Activated CD8-positive, alpha-beta T cell treated with anti-CD3 and anti-CD28 coated beads, Interleukin-2, amount 10 ng/mL, durations not matched to agents 7 days and 5 days (primary cell): ENCODE measurements at regions not wholly inside any gene's neighbourhood (a gene's known extent, or its start where the extent isn't known, plus 50 kb on each side); places are given as distances from the start of the nearest gene placed in this dataset.
A peak's percentile ranks its signal among the peaks of the same experiment; 100 is the strongest.

Source experiments
- ATAC-seq: fragments of 150-1000 bp; cut with Tn5 transposase; one replicate; pipeline ENCODE4 v1.10.0; 2021; ENCODE audit warnings: moderate library complexity
- CTCF ChIA-PET: fragments of 350-600 bp; sonication (Branson Sonifier 250); formaldehyde crosslinking; loops from one replicate; lab custom pipeline; 2021; ENCODE audit warnings: antibody characterized with exemption; lab: Charles Lee
- POLR2A ChIA-PET: fragments of 350-600 bp; sonication (Branson Sonifier 250); formaldehyde crosslinking; loops from one replicate; lab custom pipeline; 2021; ENCODE audit warnings: antibody characterized with exemption; lab: Charles Lee
- DNase-seq: peaks from one replicate; pipeline ENCODE4 v3.0.0-alpha.2; 2020
- H3K27ac Mint-ChIP-seq: one replicate; pipeline ENCODE4 v1.8.0; 2021; ENCODE audit warnings: mild to moderate bottlenecking, mixed read lengths
- H3K27me3 Mint-ChIP-seq: one replicate; pipeline ENCODE4 v1.8.0; 2021; ENCODE audit warnings: low read depth, mixed read lengths
- H3K36me3 Mint-ChIP-seq: one replicate; pipeline ENCODE4 v1.8.0; 2021; ENCODE audit warnings: low read depth, mixed read lengths
- H3K4me1 Mint-ChIP-seq: one replicate; pipeline ENCODE4 v1.8.0; 2021; ENCODE audit warnings: low read depth, mixed read lengths
- H3K4me3 Mint-ChIP-seq: one replicate; pipeline ENCODE4 v1.8.0; 2021; ENCODE audit warnings: mild to moderate bottlenecking, mixed read lengths
- H3K9me3 Mint-ChIP-seq: one replicate; pipeline ENCODE4 v1.8.0; 2022; ENCODE audit warnings: mixed read lengths; ENCODE audit not compliant: insufficient read depth

DNA sequence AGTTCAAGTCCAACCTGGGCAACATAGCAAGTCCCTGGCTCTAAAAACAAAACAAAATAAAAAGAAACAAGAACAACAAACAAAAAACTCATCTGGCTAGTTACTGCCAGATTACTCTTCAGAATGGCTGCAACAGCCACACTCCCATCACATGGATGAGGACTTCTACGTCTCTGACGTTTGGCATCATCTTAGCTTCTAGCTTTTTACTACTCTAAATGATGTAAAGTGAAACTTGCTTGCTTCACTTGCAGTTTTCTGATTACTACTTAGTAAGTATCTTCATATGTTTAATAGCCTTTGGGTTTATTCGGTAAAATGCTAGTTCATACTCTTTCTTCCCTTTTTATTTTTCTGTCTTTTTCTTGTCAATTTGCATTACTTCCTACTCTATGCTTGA is 161.1 kb upstream of the CARMIL1 start:
- Mint-ChIP-seq H3K4me3 (no peak overlapping the region), H3K27ac (no peak overlapping the region), H3K36me3 (peaks cover 76% of the 10 kb centered on the region), H3K4me1 (peaks cover 35% of the 10 kb centered on the region), H3K9me3 (peaks cover 8% of the 10 kb centered on the region), H3K27me3 (no peaks in the 10 kb centered on the region)
- ATAC-seq, result no peak
- CTCF ChIA-PET, result interaction anchor here (0.8 to 1.3 kb wide), 2 partner anchors 57 to 62 kb away, joined by 3 read pairs; no protein-coding TSS in a partner anchor
- POLR2A ChIA-PET, result interaction anchor here (0.9 to 1.2 kb wide), 2 partner anchors 17 to 28 kb away, joined by 3 to 4 read pairs; no protein-coding TSS in a partner anchor
- no peak for DNase-seq

DNA sequence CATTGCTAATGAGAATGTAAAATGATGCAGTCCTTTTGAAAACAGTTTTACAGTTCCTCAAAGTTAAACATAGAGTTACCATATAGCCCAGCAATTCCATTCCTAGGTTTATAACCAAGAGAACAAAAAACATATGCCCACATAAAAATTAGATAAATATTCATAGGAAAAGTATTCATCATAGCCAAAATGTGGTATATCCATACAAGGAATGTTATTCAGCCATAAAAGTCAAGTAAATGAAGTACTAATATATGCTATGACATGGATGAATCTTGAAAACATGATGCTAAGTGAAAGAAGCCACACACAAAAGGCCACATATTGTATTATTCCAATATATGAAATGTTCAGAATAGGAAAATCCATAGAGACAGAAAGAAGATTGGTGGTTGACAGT is 158.0 kb upstream of the CARMIL1 start:
- no peak for DNase-seq
- Mint-ChIP-seq H3K36me3 (peaks cover 79% of the 10 kb centered on the region), H3K27me3 (no peaks in the 10 kb centered on the region), H3K27ac (no peak overlapping the region), H3K4me1 (peaks cover 49% of the 10 kb centered on the region), H3K4me3 (no peak overlapping the region), H3K9me3 (peaks cover 8% of the 10 kb centered on the region)
- POLR2A ChIA-PET, result no interaction called here
- CTCF ChIA-PET, result interaction anchor here (1.5 kb wide), 1 partner anchor 36 kb away, joined by 4 read pairs; no protein-coding TSS in a partner anchor
- ATAC-seq, result no peak

GRCh38 chr6:25122001-25122400 is 157.2 kb upstream of the CARMIL1 start:
- POLR2A ChIA-PET, result interaction anchor here (1.2 kb wide), 1 partner anchor 13 kb away, joined by 6 read pairs; no protein-coding TSS in a partner anchor
- H3K27me3 Mint-ChIP-seq, result no peaks in the 10 kb centered on the region
- CTCF ChIA-PET, result interaction anchor here (1.4 kb wide), 1 partner anchor 102 kb away, joined by 5 read pairs; no protein-coding TSS in a partner anchor
- H3K4me3 Mint-ChIP-seq, result no peak overlapping the region
- ATAC-seq (no peak), DNase-seq (no peak)
- no peak overlapping the region for H3K27ac Mint-ChIP-seq
- H3K9me3 Mint-ChIP-seq, result peaks cover 8% of the 10 kb centered on the region
- peaks cover 79% of the 10 kb centered on the region for H3K36me3 Mint-ChIP-seq
- peaks cover 50% of the 10 kb centered on the region for H3K4me1 Mint-ChIP-seq

DNA sequence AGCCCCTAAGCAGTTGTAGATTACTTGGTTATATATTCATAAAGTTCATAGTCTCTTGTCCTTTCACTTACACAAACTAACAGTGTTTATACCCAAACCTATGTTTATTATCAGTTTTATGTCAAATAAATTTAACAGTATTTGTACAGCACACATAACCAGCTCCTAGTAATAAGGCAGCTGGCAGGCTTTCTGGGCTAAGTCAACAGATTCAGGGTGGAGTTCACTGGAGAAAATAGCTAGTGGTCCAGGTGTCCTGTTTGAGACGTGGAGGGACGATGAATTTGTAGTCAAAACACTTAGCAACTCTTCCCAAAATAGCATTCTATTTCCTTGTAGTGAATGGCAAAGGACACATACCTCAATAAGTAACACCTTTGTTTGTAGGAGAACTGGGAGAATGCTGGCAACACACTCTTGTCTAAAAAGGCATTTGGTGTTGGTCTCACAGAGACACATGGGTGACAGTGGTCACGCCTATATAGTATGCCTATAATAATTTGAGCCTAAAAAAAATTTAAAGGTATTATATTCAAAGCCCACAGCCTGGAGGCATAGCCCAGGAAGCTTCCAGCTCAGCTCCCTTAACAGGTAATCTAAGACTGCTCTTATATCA is 156.4 kb upstream of the CARMIL1 start:
- ChIA-PET POLR2A (interaction anchor here (1.0 to 1.2 kb wide), 2 partner anchors 9 to 12 kb away, joined by 3 to 6 read pairs; no protein-coding TSS in a partner anchor), CTCF (interaction anchor here (1.4 kb wide), 1 partner anchor 101 kb away, joined by 5 read pairs; no protein-coding TSS in a partner anchor)
- no peak overlapping the region for H3K27ac Mint-ChIP-seq
- peaks cover 54% of the 10 kb centered on the region for H3K4me1 Mint-ChIP-seq
- H3K27me3 Mint-ChIP-seq, result no peaks in the 10 kb centered on the region
- no peak overlapping the region for H3K4me3 Mint-ChIP-seq
- H3K9me3 Mint-ChIP-seq, result peaks cover 8% of the 10 kb centered on the region
- peaks cover 79% of the 10 kb centered on the region for H3K36me3 Mint-ChIP-seq
- ATAC-seq, result no peak
- no peak for DNase-seq

- ChIA-PET CTCF (no interaction called here), POLR2A (interaction anchor here (0.7 kb wide), 1 partner anchor 11 kb away, joined by 4 read pairs; no protein-coding TSS in a partner anchor)
- Mint-ChIP-seq H3K36me3 (peaks cover 80% of the 10 kb centered on the region), H3K4me1 (peaks cover 54% of the 10 kb centered on the region), H3K9me3 (peaks cover 8% of the 10 kb centered on the region), H3K4me3 (no peak overlapping the region), H3K27me3 (no peaks in the 10 kb centered on the region), H3K27ac (no peak overlapping the region)
- DNase-seq (no peak), ATAC-seq (no peak)
Measured at GRCh38 chr6:25124216-25124715, 154.9 kb upstream of the CARMIL1 start.

GRCh38 chr6:25125736-25126135 is 153.4 kb upstream of the CARMIL1 start:
- DNase-seq (no peak), ATAC-seq (no peak)
- Mint-ChIP-seq H3K9me3 (peaks cover 8% of the 10 kb centered on the region), H3K27me3 (no peaks in the 10 kb centered on the region), H3K4me3 (no peak overlapping the region), H3K27ac (no peak overlapping the region), H3K36me3 (peaks cover 83% of the 10 kb centered on the region), H3K4me1 (peaks cover 57% of the 10 kb centered on the region)
- CTCF ChIA-PET, result interaction anchor here (0.7 kb wide), 1 partner anchor 186 kb away, joined by 3 read pairs; no protein-coding TSS in a partner anchor
- POLR2A ChIA-PET, result no interaction called here

DNA sequence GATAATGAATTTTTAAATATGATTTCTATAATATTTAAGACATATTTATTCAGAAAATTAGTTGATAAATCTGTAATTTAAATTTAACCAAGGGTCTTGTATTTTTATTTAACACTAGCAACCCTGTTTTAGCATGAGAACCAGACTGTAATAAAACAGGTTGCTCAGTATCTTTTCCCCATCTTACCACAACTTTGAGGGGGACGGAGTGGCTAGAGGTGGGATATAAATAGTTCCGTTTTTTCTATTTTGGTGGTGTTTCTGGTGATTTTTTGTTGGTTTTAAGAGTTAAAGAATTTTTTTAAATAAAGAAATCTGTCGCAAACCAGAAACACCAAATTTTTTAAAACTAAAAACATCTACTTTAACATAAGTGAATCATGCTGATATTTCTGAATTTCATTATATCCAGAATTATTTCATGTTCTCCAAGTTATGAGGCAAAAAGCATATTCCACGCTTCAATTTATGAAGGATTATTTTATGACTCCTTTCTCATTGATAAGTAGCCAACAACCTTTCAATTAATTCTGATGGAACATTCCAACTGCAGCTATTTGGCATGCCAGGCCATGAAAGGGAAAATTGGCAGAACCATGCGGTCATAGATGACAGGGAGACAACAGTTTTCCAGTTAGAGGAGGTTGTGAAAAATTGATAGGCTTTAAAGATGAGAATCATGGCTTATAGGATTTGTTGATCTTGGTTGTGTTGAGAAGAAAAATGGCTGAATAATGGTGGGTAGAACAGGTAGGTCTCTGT is 151.9 kb upstream of the CARMIL1 start:
- ATAC-seq (no peak), DNase-seq (no peak)
- Mint-ChIP-seq H3K4me1 (peaks cover 54% of the 10 kb centered on the region), H3K9me3 (peaks cover 4% of the 10 kb centered on the region), H3K36me3 (peaks cover 82% of the 10 kb centered on the region), H3K27ac (no peak overlapping the region), H3K4me3 (no peak overlapping the region), H3K27me3 (no peaks in the 10 kb centered on the region)
- ChIA-PET POLR2A (interaction anchor here (1.2 to 1.7 kb wide), 2 partner anchors 11 to 71 kb away, joined by 3 to 10 read pairs; no protein-coding TSS in a partner anchor), CTCF (interaction anchor here (0.8 to 1.4 kb wide), 2 partner anchors 11 to 48 kb away, joined by 3 to 6 read pairs; no protein-coding TSS in a partner anchor)

DNA sequence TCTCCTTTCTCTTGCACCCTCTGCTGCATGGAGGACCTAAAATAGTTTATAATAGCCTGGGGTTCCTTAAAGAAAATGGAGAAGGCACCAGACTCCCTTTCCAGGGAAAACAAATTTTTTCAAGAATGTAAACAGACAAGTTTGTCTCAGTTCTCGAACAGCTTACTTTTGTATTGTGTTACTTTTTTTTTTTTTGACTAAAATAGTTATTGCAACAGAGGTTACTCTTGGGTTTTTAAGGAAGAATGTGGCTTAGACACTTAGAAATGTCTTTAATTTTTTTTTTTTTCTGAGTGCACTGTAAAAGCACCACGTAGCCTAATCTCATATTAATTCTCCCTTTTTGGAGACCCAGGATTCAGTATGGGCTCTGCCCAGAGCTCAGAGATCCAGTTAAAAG is 148.7 kb upstream of the CARMIL1 start:
- Mint-ChIP-seq H3K9me3 (peaks cover 23% of the 10 kb centered on the region), H3K36me3 (peaks cover 86% of the 10 kb centered on the region), H3K4me3 (no peak overlapping the region), H3K27ac (no peak overlapping the region), H3K4me1 (peaks cover 60% of the 10 kb centered on the region), H3K27me3 (no peaks in the 10 kb centered on the region)
- CTCF ChIA-PET, result interaction anchor here (1.0 to 1.8 kb wide), 5 partner anchors 10 to 284 kb away, joined by 3 to 6 read pairs (median 4); no protein-coding TSS in a partner anchor
- ATAC-seq (no peak), DNase-seq (no peak)
- POLR2A ChIA-PET, result interaction anchor here (0.7 to 1.2 kb wide), 4 partner anchors 8 to 199 kb away, joined by 3 to 4 read pairs (median 4); no protein-coding TSS in a partner anchor

DNA sequence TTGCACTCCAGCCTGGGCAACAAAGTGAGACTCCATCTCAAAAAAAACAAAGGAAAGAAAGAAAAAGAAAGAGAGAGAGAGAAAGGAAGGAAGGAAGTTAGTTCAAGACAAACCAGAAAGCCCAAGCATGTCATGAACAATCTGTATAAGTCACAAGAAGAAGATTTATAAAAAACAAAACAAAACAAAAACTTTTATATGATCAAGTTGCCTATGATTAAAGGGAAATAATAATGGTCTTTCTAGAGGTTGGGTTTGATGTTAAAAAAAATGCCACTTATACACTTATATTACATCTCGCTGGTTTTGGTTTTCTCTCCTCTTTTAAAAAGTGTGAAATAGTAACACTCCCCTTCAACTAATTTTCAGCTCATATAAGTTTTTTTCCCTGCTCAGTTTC is 146.2 kb upstream of the CARMIL1 start:
- DNase-seq (no peak), ATAC-seq (no peak)
- H3K4me1 Mint-ChIP-seq, result peaks cover 58% of the 10 kb centered on the region
- ChIA-PET CTCF (no interaction called here), POLR2A (interaction anchor here (0.7 to 1.0 kb wide), 2 partner anchors 14 to 783 kb away, joined by 3 to 4 read pairs; no protein-coding TSS in a partner anchor)
- peaks cover 23% of the 10 kb centered on the region for H3K9me3 Mint-ChIP-seq
- H3K27ac Mint-ChIP-seq, result peak overlapping the region; percentile 15
- no peaks in the 10 kb centered on the region for H3K27me3 Mint-ChIP-seq
- no peak overlapping the region for H3K4me3 Mint-ChIP-seq
- peaks cover 90% of the 10 kb centered on the region for H3K36me3 Mint-ChIP-seq

DNA sequence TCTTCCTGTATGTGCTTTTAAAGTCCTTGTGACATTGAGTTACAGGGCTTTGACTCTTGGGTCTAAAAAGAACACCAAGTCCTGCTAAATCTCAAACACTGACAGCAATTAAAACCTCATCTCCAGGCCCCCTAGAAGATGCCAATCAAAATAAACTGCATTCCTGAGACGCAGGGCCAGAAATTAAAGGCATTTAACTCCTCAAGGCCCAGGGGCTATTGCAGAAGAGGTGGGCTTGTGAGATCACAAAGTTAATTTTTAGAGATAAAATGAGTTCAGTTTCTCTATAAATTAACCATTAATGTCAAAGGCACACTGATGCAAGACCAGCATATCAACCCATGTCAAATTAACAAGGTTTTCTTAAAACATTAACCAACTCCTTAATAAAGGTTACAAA is 145.6 kb upstream of the CARMIL1 start:
- no peaks in the 10 kb centered on the region for H3K27me3 Mint-ChIP-seq
- H3K27ac Mint-ChIP-seq, result no peak overlapping the region
- H3K9me3 Mint-ChIP-seq, result peaks cover 23% of the 10 kb centered on the region
- peaks cover 87% of the 10 kb centered on the region for H3K36me3 Mint-ChIP-seq
- ChIA-PET CTCF (no interaction called here), POLR2A (interaction anchor here (1.0 kb wide), 1 partner anchor 15 kb away, joined by 3 read pairs; no protein-coding TSS in a partner anchor)
- H3K4me1 Mint-ChIP-seq, result peaks cover 52% of the 10 kb centered on the region
- H3K4me3 Mint-ChIP-seq, result no peak overlapping the region
- no peak for DNase-seq
- no peak for ATAC-seq

GRCh38 chr6:25136854-25137253 is 142.3 kb upstream of the CARMIL1 start:
- DNase-seq (peak; percentile 39), ATAC-seq (peak; percentile 20)
- Mint-ChIP-seq H3K27me3 (no peaks in the 10 kb centered on the region), H3K27ac (peak overlapping the region; percentile 95), H3K4me1 (peaks cover 37% of the 10 kb centered on the region), H3K9me3 (peaks cover 21% of the 10 kb centered on the region), H3K36me3 (peaks cover 62% of the 10 kb centered on the region), H3K4me3 (peak overlapping the region; percentile 92)
- CTCF ChIA-PET, result no interaction called here
- POLR2A ChIA-PET, result interaction anchor here (0.8 to 1.6 kb wide), 5 partner anchors 9 to 230 kb away, joined by 3 to 4 read pairs (median 3); no protein-coding TSS in a partner anchor
